ENCODE measurements at regions not wholly inside any gene's neighbourhood (a gene's known extent, or its start where the extent isn't known, plus 50 kb on each side); places are given as distances from the start of the nearest gene placed in this dataset.

DNA sequence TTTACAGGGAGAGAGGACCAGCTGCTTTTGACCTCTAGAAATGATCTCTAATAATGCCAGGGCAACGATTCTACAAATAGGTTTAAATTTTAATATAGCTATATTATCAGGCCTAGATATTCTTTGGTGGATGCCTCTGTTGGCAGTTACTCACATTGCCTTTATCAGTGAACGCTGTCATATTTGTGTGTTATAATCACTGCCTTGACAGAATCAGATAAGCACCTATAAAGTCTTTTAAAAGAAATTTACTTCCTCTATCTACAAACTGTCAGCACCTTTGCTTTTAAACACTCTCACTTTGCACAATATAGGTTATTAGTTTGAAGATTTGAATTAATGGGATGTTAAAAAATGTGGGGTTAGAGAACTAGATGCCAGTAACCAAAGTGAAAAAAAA, 324.1 kb downstream of the ZIC1 start:
- POLR2A ChIA-PET (ENCODE audit: low non-redundant PET), result no interaction called here
- DNase-seq (ENCODE audit: low spot score), result no peak
- intact Hi-C loops (cut with micrococcal nuclease; ENCODE audit: unreplicated experiment), result loop anchor here (10.0 kb wide), 1 partner anchor 342 kb away; no protein-coding TSS in a partner anchor
- CTCF ChIA-PET, result no interaction called here
- Histone ChIP-seq H3K4me1 (ENCODE audit: insufficient read depth, low read length, poor library complexity, severe bottlenecking) (no peaks in the 10 kb centered on the region), H3K4me3 (ENCODE audit: low read depth, low read length, poor library complexity, severe bottlenecking) (no peak overlapping the region), H3K9me3 (ENCODE audit: low read depth, low read length, poor library complexity, severe bottlenecking) (no peaks in the 10 kb centered on the region), H3K27me3 (replicated peaks; ENCODE audit: insufficient read depth, low read depth, low read length, poor library complexity) (no peaks in the 10 kb centered on the region), H3K27ac (ENCODE audit: low read depth, low read length, poor library complexity, severe bottlenecking) (no peak overlapping the region), H3K36me3 (ENCODE audit: insufficient read depth, low read length, poor library complexity, severe bottlenecking) (no peaks in the 10 kb centered on the region)
- BruUV-seq (replicated peaks), result no TSS peak
- no peak for TF ChIP-seq EZH2 (IDR thresholded peaks at IDR 0.05; ENCODE audit: borderline replicate concordance, low read depth, low read length, poor library complexity, severe bottlenecking)
- TF ChIP-seq, protein P1, sequence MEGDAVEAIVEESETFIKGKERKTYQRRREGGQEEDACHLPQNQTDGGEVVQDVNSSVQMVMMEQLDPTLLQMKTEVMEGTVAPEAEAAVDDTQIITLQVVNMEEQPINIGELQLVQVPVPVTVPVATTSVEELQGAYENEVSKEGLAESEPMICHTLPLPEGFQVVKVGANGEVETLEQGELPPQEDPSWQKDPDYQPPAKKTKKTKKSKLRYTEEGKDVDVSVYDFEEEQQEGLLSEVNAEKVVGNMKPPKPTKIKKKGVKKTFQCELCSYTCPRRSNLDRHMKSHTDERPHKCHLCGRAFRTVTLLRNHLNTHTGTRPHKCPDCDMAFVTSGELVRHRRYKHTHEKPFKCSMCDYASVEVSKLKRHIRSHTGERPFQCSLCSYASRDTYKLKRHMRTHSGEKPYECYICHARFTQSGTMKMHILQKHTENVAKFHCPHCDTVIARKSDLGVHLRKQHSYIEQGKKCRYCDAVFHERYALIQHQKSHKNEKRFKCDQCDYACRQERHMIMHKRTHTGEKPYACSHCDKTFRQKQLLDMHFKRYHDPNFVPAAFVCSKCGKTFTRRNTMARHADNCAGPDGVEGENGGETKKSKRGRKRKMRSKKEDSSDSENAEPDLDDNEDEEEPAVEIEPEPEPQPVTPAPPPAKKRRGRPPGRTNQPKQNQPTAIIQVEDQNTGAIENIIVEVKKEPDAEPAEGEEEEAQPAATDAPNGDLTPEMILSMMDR (conservative IDR thresholded peaks at IDR 0.05; ENCODE audit: low read depth, low read length), result no peak

DNA sequence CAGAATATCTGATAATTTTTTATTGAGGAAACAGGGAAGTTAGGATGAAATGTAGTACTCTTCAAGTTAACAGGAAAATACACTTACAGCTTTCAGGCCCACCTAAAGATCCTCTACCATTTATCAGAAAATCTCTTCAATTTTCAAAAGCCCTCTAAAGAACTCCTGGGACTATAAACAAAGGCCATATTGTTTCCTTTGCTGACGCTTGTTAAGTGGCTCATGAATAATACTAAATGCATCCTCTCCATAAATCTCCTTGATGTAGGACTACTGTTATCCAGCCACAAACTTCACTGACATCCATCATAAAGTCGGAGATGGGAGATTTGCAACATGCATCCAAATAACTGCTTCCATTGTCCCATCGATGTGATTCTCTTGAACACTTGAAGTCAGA, 326.5 kb downstream of the ZIC1 start:
- H3K27ac ChIP-seq (ENCODE audit: low read depth, low read length, poor library complexity, severe bottlenecking), result no peak overlapping the region
- DNase-seq (ENCODE audit: low spot score), result peak; percentile 53
- BruUV-seq (replicated peaks), result no TSS peak
- ChIA-PET CTCF (no interaction called here), POLR2A (ENCODE audit: low non-redundant PET) (no interaction called here)
- H3K4me1 ChIP-seq (ENCODE audit: insufficient read depth, low read length, poor library complexity, severe bottlenecking), result no peaks in the 10 kb centered on the region
- no peak for TF ChIP-seq EZH2 (IDR thresholded peaks at IDR 0.05; ENCODE audit: borderline replicate concordance, low read depth, low read length, poor library complexity, severe bottlenecking)
- TF ChIP-seq, protein P1 (conservative IDR thresholded peaks at IDR 0.05; ENCODE audit: low read depth, low read length), result no peak
- no peak overlapping the region for H3K4me3 ChIP-seq (ENCODE audit: low read depth, low read length, poor library complexity, severe bottlenecking)
- no peaks in the 10 kb centered on the region for H3K27me3 ChIP-seq (replicated peaks; ENCODE audit: insufficient read depth, low read depth, low read length, poor library complexity)
- intact Hi-C loops (cut with micrococcal nuclease; ENCODE audit: unreplicated experiment), result loop anchor here (10.0 kb wide), 1 partner anchor 339 kb away; no protein-coding TSS in a partner anchor
- H3K9me3 ChIP-seq (ENCODE audit: low read depth, low read length, poor library complexity, severe bottlenecking), result no peaks in the 10 kb centered on the region
- no peaks in the 10 kb centered on the region for H3K36me3 ChIP-seq (ENCODE audit: insufficient read depth, low read length, poor library complexity, severe bottlenecking)

DNA sequence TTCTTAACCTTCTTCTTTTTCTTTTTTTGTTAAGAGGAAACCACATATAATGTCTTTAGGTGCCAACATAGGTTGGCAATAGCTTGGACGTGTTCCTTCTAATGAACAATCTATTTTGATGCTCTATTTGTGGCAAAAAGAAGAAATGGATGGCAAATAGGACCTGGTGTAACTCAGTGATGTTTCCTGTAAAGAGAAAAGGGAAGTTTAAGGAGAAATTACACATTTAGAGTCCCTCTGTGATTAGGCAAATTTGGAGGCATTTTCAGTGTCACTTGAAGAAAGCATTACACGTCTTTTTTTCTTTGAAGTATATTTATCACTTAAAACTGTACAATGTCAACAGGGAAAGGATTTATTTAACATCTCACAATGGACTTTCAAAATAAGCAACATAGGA, 327.1 kb downstream of the ZIC1 start:
- TF ChIP-seq EZH2 (IDR thresholded peaks at IDR 0.05; ENCODE audit: borderline replicate concordance, low read depth, low read length, poor library complexity, severe bottlenecking), result no peak
- TF ChIP-seq, protein P1 (conservative IDR thresholded peaks at IDR 0.05; ENCODE audit: low read depth, low read length), result no peak
- CTCF ChIA-PET, result no interaction called here
- BruUV-seq (replicated peaks), result no TSS peak
- no peak overlapping the region for H3K27ac ChIP-seq (ENCODE audit: low read depth, low read length, poor library complexity, severe bottlenecking)
- intact Hi-C loops (cut with micrococcal nuclease; ENCODE audit: unreplicated experiment), result loop anchor here (10.0 kb wide), 1 partner anchor 339 kb away; no protein-coding TSS in a partner anchor
- no peaks in the 10 kb centered on the region for H3K9me3 ChIP-seq (ENCODE audit: low read depth, low read length, poor library complexity, severe bottlenecking)
- POLR2A ChIA-PET (ENCODE audit: low non-redundant PET), result no interaction called here
- H3K4me1 ChIP-seq (ENCODE audit: insufficient read depth, low read length, poor library complexity, severe bottlenecking), result no peaks in the 10 kb centered on the region
- H3K4me3 ChIP-seq (ENCODE audit: low read depth, low read length, poor library complexity, severe bottlenecking), result no peak overlapping the region
- H3K27me3 ChIP-seq (replicated peaks; ENCODE audit: insufficient read depth, low read depth, low read length, poor library complexity), result peaks cover under 1% of the 10 kb centered on the region
- DNase-seq (ENCODE audit: low spot score), result no peak
- H3K36me3 ChIP-seq (ENCODE audit: insufficient read depth, low read length, poor library complexity, severe bottlenecking), result no peaks in the 10 kb centered on the region

All from A673 (cell line).